NCI-H146 (cell line): ENCODE measurements at regions not wholly inside any gene's neighbourhood (a gene's known extent, or its start where the extent isn't known, plus 50 kb on each side); places are given as distances from the start of the nearest gene placed in this dataset.

ENCODE experiments used
- DNase-seq: peaks from one replicate; lab custom pipeline; 2025; lab: John Stamatoyannopoulos, UW

- no peak for DNase-seq
These were observed 165.3 kb downstream of the RNF152 start for GRCh38 chr18:61727241-61728193.

GRCh38 chr18:61724532-61724931, 168.3 kb downstream of the RNF152 start:
- no peak for DNase-seq

GRCh38 chr18:61722247-61722646, 170.6 kb downstream of the RNF152 start:
- DNase-seq = no peak

- no peak for DNase-seq
These were observed 172.3 kb downstream of the RNF152 start for GRCh38 chr18:61720496-61720895.

GRCh38 chr18:61719671-61720070, 173.1 kb downstream of the RNF152 start:
- DNase-seq = no peak

GRCh38 chr18:61718944-61719343, 173.9 kb downstream of the RNF152 start:
- no peak for DNase-seq

GRCh38 chr18:61714421-61714820, 178.4 kb downstream of the RNF152 start:
- no peak for DNase-seq

- DNase-seq = no peak
These were observed 179.3 kb downstream of the RNF152 start for GRCh38 chr18:61713502-61713901.

- DNase-seq = no peak
These were observed 182.7 kb downstream of the RNF152 start for GRCh38 chr18:61710082-61710620.

- no peak for DNase-seq
These were observed 186.4 kb downstream of the RNF152 start for GRCh38 chr18:61706276-61706915.

GRCh38 chr18:61703508-61703907, 189.3 kb downstream of the RNF152 start:
- DNase-seq = no peak

- no peak for DNase-seq
These were observed 190.8 kb downstream of the RNF152 start for GRCh38 chr18:61702007-61702406.

GRCh38 chr18:61699397-61700110, 193.3 kb downstream of the RNF152 start:
- no peak for DNase-seq

GRCh38 chr18:61697306-61697909, 195.4 kb downstream of the RNF152 start:
- DNase-seq = no peak

GRCh38 chr18:61694236-61694635, 198.6 kb downstream of the RNF152 start:
- no peak for DNase-seq

GRCh38 chr18:61690418-61691138, 202.2 kb downstream of the RNF152 start:
- peak; percentile 20 for DNase-seq

- DNase-seq = no peak
These were observed 205.5 kb downstream of the RNF152 start for GRCh38 chr18:61687317-61687716.

GRCh38 chr18:61683856-61684255, 209.0 kb downstream of the RNF152 start:
- DNase-seq = no peak

GRCh38 chr18:61681065-61681464, 211.7 kb downstream of the RNF152 start:
- no peak for DNase-seq

GRCh38 chr18:61679836-61680235, 213.0 kb downstream of the RNF152 start:
- no peak for DNase-seq

- DNase-seq = no peak
These were observed 215.3 kb downstream of the RNF152 start for GRCh38 chr18:61677435-61677970.
